Activated naive CD8-positive, alpha-beta T cell treated with anti-CD3 and anti-CD28 coated beads, Interleukin-2, amount 50 U/mL, for 24 hours (primary cell): ENCODE measurements at regions not wholly inside any gene's neighbourhood (a gene's known extent, or its start where the extent isn't known, plus 50 kb on each side); places are given as distances from the start of the nearest gene placed in this dataset.
A peak's percentile ranks its signal among the peaks of the same experiment; 100 is the strongest.
"Not testable (repeated sequence)": the region's sequence is repeated elsewhere in the genome, so short reads cannot be mapped to it uniquely, and the experiment has no call there.

ENCODE experiments used
- ATAC-seq: fragments of 150-1000 bp; cut with Tn5 transposase; one replicate; pipeline ENCODE4 v1.10.0; 2021
- DNase-seq: peaks from one replicate; pipeline ENCODE4 v3.0.0; 2021
- H3K27ac Mint-ChIP-seq: one replicate; pipeline ENCODE4 v1.8.0; 2021; ENCODE audit warnings: mild to moderate bottlenecking, mixed read lengths
- H3K27me3 Mint-ChIP-seq: one replicate; pipeline ENCODE4 v1.8.0; 2021; ENCODE audit warnings: mixed read lengths
- H3K36me3 Mint-ChIP-seq: one replicate; pipeline ENCODE4 v1.8.0; 2021; ENCODE audit warnings: low read depth, mixed read lengths
- H3K4me1 Mint-ChIP-seq: one replicate; pipeline ENCODE4 v1.8.0; 2021; ENCODE audit warnings: mixed read lengths
- H3K4me3 Mint-ChIP-seq: one replicate; pipeline ENCODE4 v1.8.0; 2021; ENCODE audit warnings: mild to moderate bottlenecking, moderate library complexity, mixed read lengths
- H3K9me3 Mint-ChIP-seq: one replicate; pipeline ENCODE4 v1.8.0; 2021; ENCODE audit warnings: mixed read lengths

DNA sequence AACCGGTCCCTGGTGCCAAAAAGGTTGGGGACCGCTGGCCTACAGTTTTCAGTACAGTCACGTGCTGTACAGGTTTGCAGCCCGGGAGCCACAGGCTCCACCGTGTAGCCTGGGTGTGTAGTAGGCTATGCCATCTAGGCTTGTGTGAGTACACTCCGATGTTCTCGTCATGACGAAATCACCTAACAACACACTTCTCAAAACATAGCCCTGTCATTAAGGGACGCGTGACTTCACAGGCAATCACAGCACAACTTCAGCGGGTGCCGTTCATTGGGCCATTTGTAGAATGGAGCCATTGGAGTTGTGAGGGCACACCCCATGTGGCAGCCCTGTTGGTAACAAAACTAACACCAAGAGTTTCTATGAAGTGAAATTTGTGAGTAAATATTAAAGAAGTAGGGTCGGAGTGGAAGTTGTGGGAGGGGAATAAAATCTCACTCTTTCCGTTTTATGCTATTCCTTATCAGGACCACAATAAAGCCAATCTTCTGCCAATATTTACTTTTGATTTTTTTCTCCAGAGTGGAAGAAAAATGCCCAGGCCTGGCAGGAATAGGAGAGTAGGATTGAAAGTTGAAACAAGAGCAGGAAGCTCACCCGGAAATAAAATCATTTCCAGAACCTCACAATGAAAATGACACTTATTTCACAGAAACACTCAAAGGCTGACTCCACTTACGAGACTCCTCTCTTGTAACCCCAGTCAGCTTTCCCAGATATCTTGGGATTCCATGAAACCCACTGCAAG is 63.7 kb upstream of the PTPN1 start:
- no peak overlapping the region for H3K4me3 Mint-ChIP-seq

GRCh38 chr20:50447102-50447804 is 62.9 kb upstream of the PTPN1 start:
- no peaks in the 10 kb centered on the region for H3K36me3 Mint-ChIP-seq
- DNase-seq (no peak), ATAC-seq (no peak)
- H3K4me3 Mint-ChIP-seq = no peak overlapping the region
- H3K9me3 Mint-ChIP-seq = no peaks in the 10 kb centered on the region
- peaks cover 29% of the 10 kb centered on the region for H3K27me3 Mint-ChIP-seq
- H3K4me1 Mint-ChIP-seq = peaks cover 20% of the 10 kb centered on the region
- no peak overlapping the region for H3K27ac Mint-ChIP-seq

More for the DNA sequence above, 63.7 kb upstream of the PTPN1 start:
- ATAC-seq = no peak
- H3K9me3 Mint-ChIP-seq = no peaks in the 10 kb centered on the region
- H3K27me3 Mint-ChIP-seq = peaks cover 23% of the 10 kb centered on the region
- peaks cover 20% of the 10 kb centered on the region for H3K4me1 Mint-ChIP-seq
- H3K27ac Mint-ChIP-seq = no peak overlapping the region
- no peaks in the 10 kb centered on the region for H3K36me3 Mint-ChIP-seq
- DNase-seq = no peak

DNA sequence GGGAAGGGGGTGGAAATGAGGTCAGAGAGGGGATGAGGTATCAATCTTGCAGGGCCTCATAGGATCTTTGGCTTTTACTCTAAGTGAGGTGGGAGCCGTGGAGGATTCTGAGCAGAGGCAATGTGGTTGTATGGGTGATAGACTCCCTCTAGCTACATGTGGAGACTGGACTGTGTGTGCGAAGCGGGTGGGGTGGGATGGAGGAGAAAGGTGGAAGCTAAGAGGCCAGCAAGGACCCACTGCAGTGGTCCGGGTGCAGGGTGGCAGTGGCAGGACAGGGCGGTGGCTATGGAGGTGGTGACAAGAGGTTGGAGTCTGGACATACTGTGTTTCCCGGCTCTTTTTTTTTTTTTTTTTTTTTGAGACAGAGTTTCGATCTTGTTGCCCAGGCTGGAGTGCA is 62.4 kb upstream of the PTPN1 start:
- Mint-ChIP-seq H3K4me3 (no peak overlapping the region), H3K9me3 (no peaks in the 10 kb centered on the region), H3K4me1 (peaks cover 20% of the 10 kb centered on the region), H3K27ac (no peak overlapping the region), H3K27me3 (peaks cover 35% of the 10 kb centered on the region), H3K36me3 (no peaks in the 10 kb centered on the region)
- ATAC-seq = no peak
- DNase-seq = no peak

- not testable (repeated sequence) for H3K27ac Mint-ChIP-seq, ATAC-seq, H3K4me3 Mint-ChIP-seq, H3K36me3 Mint-ChIP-seq, H3K9me3 Mint-ChIP-seq, DNase-seq
- peaks cover 20% of the 10 kb centered on the region for H3K4me1 Mint-ChIP-seq
- H3K27me3 Mint-ChIP-seq = peaks cover 42% of the 10 kb centered on the region
These were observed 61.4 kb upstream of the PTPN1 start for GRCh38 chr20:50448625-50449403.

- ATAC-seq (peak; percentile 68), DNase-seq (no peak)
- Mint-ChIP-seq H3K36me3 (no peaks in the 10 kb centered on the region), H3K4me3 (no peak overlapping the region), H3K9me3 (no peaks in the 10 kb centered on the region), H3K27me3 (peaks cover 45% of the 10 kb centered on the region), H3K4me1 (peaks cover 20% of the 10 kb centered on the region), H3K27ac (no peak overlapping the region)
These were observed 60.3 kb upstream of the PTPN1 start for GRCh38 chr20:50449738-50450492.

GRCh38 chr20:50450493-50450826 is 59.7 kb upstream of the PTPN1 start:
- H3K4me3 Mint-ChIP-seq = no peak overlapping the region
- no peak for DNase-seq
- peaks cover 20% of the 10 kb centered on the region for H3K4me1 Mint-ChIP-seq
- H3K36me3 Mint-ChIP-seq = no peaks in the 10 kb centered on the region
- peaks cover 47% of the 10 kb centered on the region for H3K27me3 Mint-ChIP-seq
- peak overlapping the region; percentile 28 for H3K27ac Mint-ChIP-seq
- no peaks in the 10 kb centered on the region for H3K9me3 Mint-ChIP-seq
- no peak for ATAC-seq

GRCh38 chr20:50450881-50451752 is 59.1 kb upstream of the PTPN1 start:
- H3K4me1 Mint-ChIP-seq = peaks cover 20% of the 10 kb centered on the region
- H3K27ac Mint-ChIP-seq = peak overlapping the region; percentile 28
- H3K27me3 Mint-ChIP-seq = peaks cover 47% of the 10 kb centered on the region
- H3K4me3 Mint-ChIP-seq = peak overlapping the region; percentile 24
- DNase-seq (peak; percentile 30), ATAC-seq (peak; percentile 75)
- no peaks in the 10 kb centered on the region for H3K36me3 Mint-ChIP-seq
- no peaks in the 10 kb centered on the region for H3K9me3 Mint-ChIP-seq

- not testable (repeated sequence) for H3K36me3 Mint-ChIP-seq, H3K27ac Mint-ChIP-seq, H3K9me3 Mint-ChIP-seq, DNase-seq, ATAC-seq
- H3K4me3 Mint-ChIP-seq = peak overlapping the region; percentile 24
- H3K4me1 Mint-ChIP-seq = peaks cover 20% of the 10 kb centered on the region
- H3K27me3 Mint-ChIP-seq = peaks cover 51% of the 10 kb centered on the region
These were observed 58.3 kb upstream of the PTPN1 start for GRCh38 chr20:50451792-50452425.

DNA sequence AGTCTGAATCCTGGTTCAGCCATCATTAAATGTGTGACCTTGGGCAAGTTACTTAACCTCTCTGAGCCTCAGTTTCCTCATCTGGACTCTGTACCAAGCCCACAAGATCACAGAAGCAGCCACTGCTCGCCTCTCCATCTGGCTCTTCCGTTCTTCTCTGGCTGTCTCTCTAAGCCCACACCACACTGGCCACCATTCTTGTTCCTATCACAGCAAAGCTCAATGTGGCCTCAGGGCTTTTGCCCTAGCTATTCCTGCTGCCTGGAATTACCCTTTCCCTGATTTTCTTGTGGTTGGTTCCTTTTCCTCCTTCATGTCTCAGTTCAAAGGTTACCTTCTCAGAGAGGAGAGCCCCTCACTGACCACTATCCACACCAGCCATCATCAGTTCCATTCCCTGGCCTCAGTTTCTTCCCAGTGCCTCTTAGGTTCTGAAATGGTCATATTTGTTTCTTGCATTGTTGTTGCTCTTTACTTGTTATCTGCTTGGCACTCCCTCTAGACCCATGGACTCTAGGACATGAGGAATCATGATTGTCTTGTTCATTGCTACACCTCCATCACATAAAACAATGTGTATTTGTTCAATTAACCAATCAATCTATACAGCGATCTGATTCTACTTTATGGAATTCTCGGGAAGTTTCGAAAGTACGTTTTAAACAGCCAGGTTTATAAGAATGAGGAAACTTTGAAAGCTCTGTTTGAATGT is 56.5 kb upstream of the PTPN1 start:
- Mint-ChIP-seq H3K27me3 (peaks cover 47% of the 10 kb centered on the region), H3K4me3 (no peak overlapping the region), H3K9me3 (no peaks in the 10 kb centered on the region), H3K27ac (no peak overlapping the region), H3K4me1 (peaks cover 20% of the 10 kb centered on the region), H3K36me3 (no peaks in the 10 kb centered on the region)
- no peak for ATAC-seq
- no peak for DNase-seq

- not testable (repeated sequence) for H3K27ac Mint-ChIP-seq, H3K36me3 Mint-ChIP-seq, H3K9me3 Mint-ChIP-seq, ATAC-seq, H3K4me3 Mint-ChIP-seq, DNase-seq
- peaks cover 45% of the 10 kb centered on the region for H3K27me3 Mint-ChIP-seq
- H3K4me1 Mint-ChIP-seq = peaks cover 18% of the 10 kb centered on the region
These were observed 54.9 kb upstream of the PTPN1 start for GRCh38 chr20:50455245-50455644.

- no peaks in the 10 kb centered on the region for H3K36me3 Mint-ChIP-seq
- H3K4me1 Mint-ChIP-seq = peaks cover 13% of the 10 kb centered on the region
- no peak overlapping the region for H3K4me3 Mint-ChIP-seq
- ATAC-seq (no peak), DNase-seq (no peak)
- H3K27ac Mint-ChIP-seq = no peak overlapping the region
- H3K9me3 Mint-ChIP-seq = no peaks in the 10 kb centered on the region
- peaks cover 44% of the 10 kb centered on the region for H3K27me3 Mint-ChIP-seq
These were observed 54.3 kb upstream of the PTPN1 start for GRCh38 chr20:50455656-50456451.
